HEK293 (cell line): ENCODE measurements at regions not wholly inside any gene's neighbourhood (a gene's known extent, or its start where the extent isn't known, plus 50 kb on each side); places are given as distances from the start of the nearest gene placed in this dataset.

Experiments
- GLI4 ChIP-seq: fragments of 450-650 bp; formaldehyde crosslinking; IDR thresholded peaks from 2 replicates; pipeline ENCODE4 v1.5.1; 2016; ENCODE audit warnings: missing biosample characterization, missing genetic modification characterization
- ZNF114 ChIP-seq: fragments of 450-650 bp; formaldehyde crosslinking; IDR thresholded peaks from 2 replicates; pipeline ENCODE4 v1.5.0; 2017; ENCODE audit warnings: missing biosample characterization, missing genetic modification characterization
- ZNF24 ChIP-seq: fragments of 450-650 bp; formaldehyde crosslinking; IDR thresholded peaks from 2 replicates; pipeline ENCODE4 v1.5.1; 2016; ENCODE audit warnings: missing biosample characterization, missing genetic modification characterization
- TF ChIP-seq, protein P1 (sequence below): fragments of 450-650 bp; formaldehyde crosslinking; IDR thresholded peaks from 2 replicates; pipeline ENCODE4 v1.5.1; 2016; ENCODE audit warnings: missing biosample characterization, missing genetic modification characterization
- TF ChIP-seq, protein P2 (sequence below): fragments of 450-650 bp; formaldehyde crosslinking; conservative IDR thresholded peaks from 2 replicates; pipeline ENCODE4 v1.5.1; 2016; ENCODE audit warnings: low read depth, missing biosample characterization, missing genetic modification characterization

DNA sequence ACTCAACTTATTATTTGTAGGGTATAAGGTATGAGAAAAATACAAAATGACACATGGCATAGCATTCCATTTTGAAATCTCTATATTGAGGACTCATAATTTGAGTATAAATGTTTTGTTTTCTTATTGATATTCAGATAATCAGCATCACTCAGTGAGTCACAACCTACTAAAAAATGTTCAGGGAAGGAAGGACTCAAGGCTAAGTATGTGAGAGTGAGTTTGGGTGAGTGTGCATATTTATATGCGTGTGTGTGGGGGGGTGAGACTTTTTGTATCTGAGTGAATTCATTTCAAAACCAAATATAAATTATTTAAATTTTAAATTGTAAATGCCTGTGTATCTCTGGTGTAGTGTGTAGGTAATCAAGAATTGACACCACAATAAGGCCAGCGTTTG is 87.8 kb upstream of the PRKD1 start:
- TF ChIP-seq, protein P1, sequence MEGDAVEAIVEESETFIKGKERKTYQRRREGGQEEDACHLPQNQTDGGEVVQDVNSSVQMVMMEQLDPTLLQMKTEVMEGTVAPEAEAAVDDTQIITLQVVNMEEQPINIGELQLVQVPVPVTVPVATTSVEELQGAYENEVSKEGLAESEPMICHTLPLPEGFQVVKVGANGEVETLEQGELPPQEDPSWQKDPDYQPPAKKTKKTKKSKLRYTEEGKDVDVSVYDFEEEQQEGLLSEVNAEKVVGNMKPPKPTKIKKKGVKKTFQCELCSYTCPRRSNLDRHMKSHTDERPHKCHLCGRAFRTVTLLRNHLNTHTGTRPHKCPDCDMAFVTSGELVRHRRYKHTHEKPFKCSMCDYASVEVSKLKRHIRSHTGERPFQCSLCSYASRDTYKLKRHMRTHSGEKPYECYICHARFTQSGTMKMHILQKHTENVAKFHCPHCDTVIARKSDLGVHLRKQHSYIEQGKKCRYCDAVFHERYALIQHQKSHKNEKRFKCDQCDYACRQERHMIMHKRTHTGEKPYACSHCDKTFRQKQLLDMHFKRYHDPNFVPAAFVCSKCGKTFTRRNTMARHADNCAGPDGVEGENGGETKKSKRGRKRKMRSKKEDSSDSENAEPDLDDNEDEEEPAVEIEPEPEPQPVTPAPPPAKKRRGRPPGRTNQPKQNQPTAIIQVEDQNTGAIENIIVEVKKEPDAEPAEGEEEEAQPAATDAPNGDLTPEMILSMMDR (tag by site-specific recombination), result no peak
- TF ChIP-seq ZNF114 (tag by site-specific recombination) (no peak), GLI4 (tag by site-specific recombination) (no peak), ZNF24 (no peak)
- TF ChIP-seq, protein P2, sequence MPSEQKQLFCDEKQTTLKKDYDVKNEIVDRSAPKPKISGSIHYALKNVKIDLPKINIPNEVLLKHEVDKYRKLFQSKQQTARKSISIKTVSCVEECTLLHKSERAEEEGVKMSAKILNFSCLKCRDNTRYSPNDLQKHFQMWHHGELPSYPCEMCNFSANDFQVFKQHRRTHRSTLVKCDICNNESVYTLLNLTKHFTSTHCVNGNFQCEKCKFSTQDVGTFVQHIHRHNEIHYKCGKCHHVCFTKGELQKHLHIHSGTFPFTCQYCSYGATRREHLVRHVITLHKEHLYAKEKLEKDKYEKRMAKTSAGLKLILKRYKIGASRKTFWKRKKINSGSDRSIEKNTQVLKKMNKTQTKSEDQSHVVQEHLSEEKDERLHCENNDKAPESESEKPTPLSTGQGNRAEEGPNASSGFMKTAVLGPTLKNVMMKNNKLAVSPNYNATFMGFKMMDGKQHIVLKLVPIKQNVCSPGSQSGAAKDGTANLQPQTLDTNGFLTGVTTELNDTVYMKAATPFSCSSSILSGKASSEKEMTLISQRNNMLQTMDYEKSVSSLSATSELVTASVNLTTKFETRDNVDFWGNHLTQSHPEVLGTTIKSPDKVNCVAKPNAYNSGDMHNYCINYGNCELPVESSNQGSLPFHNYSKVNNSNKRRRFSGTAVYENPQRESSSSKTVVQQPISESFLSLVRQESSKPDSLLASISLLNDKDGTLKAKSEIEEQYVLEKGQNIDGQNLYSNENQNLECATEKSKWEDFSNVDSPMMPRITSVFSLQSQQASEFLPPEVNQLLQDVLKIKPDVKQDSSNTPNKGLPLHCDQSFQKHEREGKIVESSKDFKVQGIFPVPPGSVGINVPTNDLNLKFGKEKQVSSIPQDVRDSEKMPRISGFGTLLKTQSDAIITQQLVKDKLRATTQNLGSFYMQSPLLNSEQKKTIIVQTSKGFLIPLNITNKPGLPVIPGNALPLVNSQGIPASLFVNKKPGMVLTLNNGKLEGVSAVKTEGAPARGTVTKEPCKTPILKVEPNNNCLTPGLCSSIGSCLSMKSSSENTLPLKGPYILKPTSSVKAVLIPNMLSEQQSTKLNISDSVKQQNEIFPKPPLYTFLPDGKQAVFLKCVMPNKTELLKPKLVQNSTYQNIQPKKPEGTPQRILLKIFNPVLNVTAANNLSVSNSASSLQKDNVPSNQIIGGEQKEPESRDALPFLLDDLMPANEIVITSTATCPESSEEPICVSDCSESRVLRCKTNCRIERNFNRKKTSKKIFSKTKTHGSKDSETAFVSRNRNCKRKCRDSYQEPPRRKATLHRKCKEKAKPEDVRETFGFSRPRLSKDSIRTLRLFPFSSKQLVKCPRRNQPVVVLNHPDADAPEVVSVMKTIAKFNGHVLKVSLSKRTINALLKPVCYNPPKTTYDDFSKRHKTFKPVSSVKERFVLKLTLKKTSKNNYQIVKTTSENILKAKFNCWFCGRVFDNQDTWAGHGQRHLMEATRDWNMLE (tag by site-specific recombination), result no peak
